ENCODE measurements at regions not wholly inside any gene's neighbourhood (a gene's known extent, or its start where the extent isn't known, plus 50 kb on each side); places are given as distances from the start of the nearest gene placed in this dataset.

DNA sequence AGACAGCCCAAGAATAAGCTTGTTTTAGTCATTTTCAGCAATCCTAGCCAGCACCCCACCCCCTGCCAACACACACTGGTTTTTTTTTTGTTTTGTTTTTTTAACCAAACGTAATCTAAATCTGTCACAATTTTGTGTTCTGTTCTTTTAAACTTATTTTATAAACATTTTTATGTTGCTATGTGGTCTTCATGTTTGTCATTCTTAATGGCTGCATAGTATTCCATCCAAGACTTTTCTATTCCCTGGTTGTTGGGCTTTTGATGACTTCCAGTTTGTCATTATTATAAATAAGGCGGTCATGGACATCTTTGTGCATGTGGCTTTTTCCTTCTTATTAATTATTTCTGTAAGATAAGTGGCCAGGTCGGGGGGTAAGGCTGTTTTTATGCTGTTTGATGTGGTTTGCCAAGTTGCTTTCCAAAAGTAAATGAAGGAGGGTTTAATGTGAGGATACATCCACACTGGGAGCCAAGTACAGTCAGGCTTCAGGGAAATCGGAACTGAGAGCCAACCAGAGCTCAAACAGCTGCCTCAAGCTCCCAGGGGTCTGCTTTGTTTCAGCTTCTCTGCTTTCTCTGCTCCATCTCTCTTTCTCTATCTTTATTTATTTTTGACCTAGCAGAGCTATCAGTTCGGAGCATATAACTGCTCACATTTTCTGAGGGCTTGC is 125.8 kb downstream of the VEGFA start:
- TF ChIP-seq, protein P1, sequence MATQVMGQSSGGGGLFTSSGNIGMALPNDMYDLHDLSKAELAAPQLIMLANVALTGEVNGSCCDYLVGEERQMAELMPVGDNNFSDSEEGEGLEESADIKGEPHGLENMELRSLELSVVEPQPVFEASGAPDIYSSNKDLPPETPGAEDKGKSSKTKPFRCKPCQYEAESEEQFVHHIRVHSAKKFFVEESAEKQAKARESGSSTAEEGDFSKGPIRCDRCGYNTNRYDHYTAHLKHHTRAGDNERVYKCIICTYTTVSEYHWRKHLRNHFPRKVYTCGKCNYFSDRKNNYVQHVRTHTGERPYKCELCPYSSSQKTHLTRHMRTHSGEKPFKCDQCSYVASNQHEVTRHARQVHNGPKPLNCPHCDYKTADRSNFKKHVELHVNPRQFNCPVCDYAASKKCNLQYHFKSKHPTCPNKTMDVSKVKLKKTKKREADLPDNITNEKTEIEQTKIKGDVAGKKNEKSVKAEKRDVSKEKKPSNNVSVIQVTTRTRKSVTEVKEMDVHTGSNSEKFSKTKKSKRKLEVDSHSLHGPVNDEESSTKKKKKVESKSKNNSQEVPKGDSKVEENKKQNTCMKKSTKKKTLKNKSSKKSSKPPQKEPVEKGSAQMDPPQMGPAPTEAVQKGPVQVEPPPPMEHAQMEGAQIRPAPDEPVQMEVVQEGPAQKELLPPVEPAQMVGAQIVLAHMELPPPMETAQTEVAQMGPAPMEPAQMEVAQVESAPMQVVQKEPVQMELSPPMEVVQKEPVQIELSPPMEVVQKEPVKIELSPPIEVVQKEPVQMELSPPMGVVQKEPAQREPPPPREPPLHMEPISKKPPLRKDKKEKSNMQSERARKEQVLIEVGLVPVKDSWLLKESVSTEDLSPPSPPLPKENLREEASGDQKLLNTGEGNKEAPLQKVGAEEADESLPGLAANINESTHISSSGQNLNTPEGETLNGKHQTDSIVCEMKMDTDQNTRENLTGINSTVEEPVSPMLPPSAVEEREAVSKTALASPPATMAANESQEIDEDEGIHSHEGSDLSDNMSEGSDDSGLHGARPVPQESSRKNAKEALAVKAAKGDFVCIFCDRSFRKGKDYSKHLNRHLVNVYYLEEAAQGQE (IDR thresholded peaks at IDR 0.05; ENCODE audit: insufficient replicate concordance, low read depth), result no peak
- no peak for TF ChIP-seq CTCF (IDR thresholded peaks at IDR 0.05; ENCODE audit: insufficient read depth, low read length)
- TF ChIP-seq SPI1 (IDR thresholded peaks at IDR 0.05; ENCODE audit: borderline replicate concordance, low read depth), result no peak
- TF ChIP-seq GABPA (IDR thresholded peaks at IDR 0.05; ENCODE audit: low read depth), result no peak
- TF ChIP-seq POLR2AphosphoS5 (IDR thresholded peaks at IDR 0.05; ENCODE audit: low read depth), result no peak
